ENCODE measurements at regions not wholly inside any gene's neighbourhood (a gene's known extent, or its start where the extent isn't known, plus 50 kb on each side); places are given as distances from the start of the nearest gene placed in this dataset.

DNA sequence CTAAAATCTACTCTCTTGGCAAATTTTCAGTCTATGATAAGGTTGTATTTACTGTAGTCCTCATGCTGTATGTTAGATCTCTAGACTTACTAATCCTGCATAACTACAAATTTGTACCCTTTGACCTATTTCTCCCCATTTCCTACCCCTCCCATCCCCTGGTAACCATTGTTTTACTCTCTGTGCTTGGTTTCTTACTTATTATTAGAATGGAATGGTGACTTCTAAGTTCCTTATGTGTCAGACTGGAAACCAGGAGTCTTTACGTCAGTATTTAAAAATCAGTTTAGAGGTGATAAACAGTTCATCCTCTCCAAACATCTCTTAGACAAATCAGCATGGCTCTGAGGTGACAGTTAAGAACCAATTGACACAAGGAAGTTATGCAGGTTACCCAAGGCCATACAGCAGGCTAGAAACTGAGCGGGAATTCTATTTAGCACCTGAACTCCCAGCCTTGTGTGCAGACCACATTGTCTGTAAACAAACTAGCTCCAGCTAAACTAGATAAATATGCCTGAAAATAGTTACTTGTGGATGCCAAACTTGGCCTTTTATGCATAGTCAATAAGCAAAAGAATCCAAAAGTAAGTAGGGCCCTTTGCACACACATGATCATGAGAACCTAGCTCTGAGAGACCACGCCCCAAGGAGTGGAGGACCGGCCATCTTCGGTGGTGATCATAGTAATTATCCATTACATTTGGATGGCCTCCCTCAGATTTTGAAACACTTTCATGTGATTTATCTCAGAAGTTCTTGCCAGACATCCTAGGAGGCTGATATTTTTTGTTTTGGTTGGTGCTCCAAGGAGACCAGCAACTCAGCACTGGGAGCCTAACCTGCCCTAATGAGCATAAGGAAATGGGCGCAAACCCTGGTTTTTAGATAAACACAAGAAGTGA lies 72.3 kb upstream of the BOC start:
- FAIRE-seq: no peak

DNA sequence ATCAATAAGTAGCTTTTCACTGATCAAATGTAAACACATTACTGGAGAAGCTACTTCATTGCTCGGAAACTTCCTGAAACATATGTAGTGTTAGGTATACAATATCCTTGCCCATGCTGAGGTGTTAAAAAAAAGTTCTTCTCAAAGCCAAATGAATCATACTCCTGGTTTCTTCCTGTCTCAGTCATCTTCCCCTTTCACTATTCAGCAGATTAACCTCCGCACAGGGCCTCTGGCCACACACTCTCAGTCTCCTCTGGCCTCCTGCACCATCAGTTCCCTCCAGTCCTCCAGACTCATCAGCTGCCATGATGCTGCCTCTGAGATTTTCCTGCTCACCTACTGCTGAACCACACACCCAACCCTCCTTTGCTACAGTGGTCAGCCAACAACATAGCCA lies 70.5 kb upstream of the BOC start:
- FAIRE-seq: no peak

DNA sequence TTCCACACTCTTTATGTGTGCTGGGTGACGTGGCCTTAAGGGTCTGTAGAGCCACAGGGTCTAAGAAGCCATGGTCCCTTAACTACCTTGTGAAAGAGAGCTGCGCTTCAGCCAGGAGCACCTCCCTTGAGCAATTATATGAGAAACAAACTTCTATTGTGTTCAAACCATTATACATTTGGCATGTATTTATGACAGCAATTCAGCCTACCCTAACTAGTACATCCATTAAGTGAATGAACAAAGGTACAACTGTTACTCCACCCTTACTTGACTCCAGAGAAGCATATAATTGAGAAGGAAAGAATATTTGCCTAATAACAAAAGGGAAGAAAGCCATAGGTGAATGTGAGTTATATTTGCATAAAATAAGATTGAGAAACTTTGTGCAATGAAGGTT lies 69.8 kb upstream of the BOC start:
- no peak for FAIRE-seq

DNA sequence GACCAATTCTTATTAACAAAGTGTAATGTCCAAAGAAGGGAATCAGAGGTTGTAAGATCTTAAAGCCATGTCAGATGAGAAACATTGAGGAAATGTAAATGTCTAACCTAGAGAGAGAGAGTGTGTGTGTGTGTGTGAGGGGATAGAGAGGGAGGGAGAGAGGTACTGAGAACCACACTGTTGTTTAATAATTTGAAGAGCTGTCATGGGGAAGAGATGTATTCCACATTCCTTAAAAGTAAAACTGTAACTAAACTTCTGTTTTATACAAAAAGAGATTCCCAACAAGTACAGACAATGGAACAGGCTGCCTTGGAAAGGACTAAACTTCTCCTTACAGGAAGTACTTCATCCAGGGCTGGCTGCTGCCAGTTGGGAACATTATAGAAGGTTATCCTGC lies 68.9 kb upstream of the BOC start:
- FAIRE-seq: no peak

DNA sequence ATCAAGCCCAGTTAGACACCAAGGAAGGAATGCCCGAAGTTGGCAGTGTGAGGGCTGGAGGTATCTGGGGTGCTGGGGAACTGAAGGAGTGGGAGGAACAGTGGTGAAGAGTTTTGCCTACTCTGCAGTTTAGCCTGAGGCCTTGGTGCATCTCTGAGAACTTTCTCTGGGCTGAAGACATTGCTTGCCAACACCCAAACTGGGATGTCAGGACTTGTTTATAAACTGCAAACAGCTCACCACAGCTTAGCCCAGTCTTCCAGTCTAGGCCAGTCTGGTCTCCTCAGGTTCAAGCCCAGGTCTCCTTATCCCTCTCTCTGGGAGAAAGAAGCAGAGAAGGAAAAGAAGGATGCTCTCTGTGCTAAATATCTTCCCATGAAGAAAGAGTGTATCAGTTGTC lies 68.0 kb upstream of the BOC start:
- FAIRE-seq: no peak

DNA sequence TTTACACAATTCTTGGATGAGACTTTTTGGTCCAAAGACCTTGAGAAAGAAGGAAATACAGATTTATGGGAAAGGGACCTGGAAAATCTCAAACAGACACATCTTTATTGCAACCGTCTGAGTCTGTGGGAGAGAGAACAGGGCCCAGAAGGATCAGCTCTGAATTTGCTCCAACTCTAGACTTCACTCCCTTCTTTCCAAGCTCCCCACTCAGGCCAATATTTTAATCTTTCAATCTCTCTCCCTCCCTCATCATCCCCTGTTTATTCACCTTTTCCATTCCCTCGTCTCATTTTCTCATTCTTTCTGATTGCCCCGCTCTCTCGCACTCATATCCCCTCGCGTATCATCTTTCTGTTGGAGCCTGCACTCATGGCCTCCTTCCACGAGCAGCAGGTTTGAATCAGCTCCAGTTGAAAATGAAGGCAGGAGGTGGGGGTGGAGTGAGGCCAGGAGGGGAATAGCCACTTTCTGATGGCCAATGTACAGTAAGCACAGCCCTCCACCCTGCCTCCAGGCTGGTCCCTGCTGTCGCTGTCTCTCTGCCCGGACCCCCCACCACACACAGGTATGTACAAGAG lies 63.6 kb upstream of the BOC start:
- FAIRE-seq: no peak

DNA sequence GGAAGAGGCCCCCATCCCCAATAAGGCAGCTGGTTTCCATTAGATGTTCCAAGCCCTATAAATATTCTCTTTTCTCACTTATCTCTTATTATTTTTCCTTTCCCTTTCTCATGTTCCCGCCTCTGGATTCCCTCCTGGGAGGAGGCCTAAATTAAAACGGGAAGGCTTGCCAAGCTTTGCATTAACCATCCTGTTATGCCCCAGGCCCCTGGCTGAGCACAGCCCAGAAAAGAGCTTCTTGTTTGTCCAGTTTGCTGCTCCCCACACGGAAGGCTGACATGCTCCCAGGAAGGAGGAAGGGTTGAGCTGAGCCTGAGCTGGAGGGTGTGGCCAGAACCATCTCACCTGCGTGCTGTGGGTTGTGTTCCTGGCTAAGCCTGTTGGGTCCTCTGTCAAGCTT lies 63.1 kb upstream of the BOC start:
- no peak for FAIRE-seq

DNA sequence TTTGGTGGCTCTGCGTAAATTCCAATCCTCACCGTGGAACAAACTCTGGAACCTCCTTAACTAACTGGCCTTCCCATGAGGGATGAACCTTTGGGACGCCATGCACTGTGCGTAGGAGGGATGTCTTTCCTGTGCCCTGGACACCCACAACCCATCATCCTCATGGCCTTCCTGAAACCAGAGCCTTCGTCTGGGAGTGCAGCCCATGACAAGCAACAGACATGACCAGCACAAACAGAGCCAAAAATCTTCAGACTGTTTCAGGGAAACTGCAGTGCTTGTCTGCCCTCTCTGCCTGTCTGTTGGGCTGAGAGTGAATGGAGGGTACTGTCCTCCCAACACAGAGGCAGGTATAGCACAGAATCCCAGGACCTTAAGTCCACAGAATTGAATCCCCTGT lies 61.1 kb upstream of the BOC start:
- no peak for FAIRE-seq

DNA sequence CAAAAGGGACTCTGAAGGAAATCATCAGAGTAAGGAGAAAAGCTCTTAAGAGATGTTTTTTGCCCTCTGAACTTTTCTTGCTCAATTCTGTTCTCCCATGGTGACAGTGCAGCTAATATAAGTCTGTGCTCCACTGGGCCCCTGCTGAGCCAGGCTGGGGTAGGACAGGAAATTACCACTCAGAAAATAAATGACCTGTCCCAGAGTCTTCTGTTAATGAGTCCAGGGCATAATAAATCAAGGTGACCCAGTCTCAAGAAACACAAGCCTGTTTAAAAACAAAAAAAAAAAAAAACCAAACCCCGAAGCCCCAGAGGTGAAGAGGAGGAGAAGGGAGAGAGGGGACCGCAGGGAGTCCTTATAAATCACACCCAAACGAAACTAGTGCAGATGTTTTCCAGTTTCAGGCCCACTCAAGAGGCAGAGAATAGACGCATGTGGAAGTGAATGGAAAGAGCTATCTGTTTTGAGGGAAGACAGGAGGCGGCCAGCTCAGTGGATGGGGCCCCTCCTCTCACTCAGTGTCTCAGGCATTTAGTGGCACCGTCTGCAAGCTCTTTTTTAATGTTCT lies 59.8 kb upstream of the BOC start:
- no peak for FAIRE-seq

DNA sequence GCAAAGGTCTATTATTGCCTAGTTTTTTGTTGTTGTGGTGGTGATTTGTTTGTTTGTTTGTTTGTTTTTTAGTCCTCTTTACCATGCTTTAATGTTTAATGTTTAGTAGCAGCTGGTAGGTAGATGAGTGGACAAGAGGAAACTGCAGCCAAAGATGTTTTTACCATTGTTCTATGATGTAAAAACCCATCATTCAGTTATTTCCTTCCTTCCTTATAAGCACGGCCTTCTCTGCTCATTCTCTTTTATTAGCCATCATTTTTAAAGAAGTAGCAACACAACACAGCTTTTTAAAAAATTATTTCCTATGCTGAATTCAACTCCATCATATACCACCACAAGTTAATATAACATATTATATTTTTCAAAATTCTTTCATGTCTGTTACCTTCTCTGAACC lies 58.5 kb upstream of the BOC start:
- no peak for FAIRE-seq

DNA sequence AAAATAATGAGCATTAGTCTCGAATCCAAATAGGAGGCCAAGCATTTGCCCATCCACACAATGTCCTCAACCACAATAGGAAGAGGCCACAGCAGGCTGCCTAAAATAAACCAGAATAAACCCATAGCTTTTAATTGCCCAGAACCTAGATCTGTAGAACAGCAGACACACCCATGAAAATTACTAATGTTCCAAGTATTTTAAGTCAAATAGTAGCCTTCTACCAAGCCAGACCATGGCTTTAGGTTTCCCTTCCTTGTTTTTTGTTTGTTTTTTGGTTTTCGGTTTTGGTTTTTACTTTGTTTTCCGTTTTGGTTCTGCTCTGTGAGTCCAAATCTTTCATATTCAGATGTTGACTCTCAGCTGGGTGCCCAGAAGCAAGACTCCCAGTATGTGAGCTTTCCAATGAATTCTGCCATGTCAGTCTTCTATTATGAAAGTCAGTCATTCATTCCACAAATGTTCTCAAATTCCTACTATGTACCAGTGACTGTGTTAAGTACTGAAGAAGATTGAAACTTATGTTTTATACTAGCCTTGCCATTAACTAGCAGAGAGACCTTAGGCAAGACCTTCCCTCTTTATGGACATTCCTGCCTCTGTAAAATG lies 57.8 kb upstream of the BOC start:
- no peak for FAIRE-seq

DNA sequence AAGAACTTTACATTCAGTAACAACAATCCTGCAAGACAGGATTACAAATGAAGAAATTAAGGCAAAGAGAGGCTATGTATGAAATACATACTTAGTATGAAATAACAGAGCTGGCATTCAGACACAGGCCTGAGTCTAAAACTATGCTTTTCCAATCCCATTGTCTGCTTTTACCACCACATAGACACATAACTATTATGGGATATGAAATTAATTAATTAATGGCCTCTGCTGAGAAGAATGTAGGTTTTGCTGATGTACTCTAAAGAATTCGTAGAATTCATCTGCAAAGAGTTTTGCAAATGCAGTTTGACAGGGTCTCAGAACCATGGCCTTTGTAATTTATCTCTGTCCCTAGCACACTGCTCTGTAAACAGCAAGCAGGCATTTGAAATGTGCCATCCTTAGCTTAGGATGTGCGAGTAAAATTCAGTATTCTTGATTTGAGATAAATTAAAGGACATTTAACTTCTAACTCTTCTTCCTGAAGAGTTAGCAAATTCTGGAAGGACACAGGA lies 54.5 kb upstream of the BOC start:
- no peak for FAIRE-seq

DNA sequence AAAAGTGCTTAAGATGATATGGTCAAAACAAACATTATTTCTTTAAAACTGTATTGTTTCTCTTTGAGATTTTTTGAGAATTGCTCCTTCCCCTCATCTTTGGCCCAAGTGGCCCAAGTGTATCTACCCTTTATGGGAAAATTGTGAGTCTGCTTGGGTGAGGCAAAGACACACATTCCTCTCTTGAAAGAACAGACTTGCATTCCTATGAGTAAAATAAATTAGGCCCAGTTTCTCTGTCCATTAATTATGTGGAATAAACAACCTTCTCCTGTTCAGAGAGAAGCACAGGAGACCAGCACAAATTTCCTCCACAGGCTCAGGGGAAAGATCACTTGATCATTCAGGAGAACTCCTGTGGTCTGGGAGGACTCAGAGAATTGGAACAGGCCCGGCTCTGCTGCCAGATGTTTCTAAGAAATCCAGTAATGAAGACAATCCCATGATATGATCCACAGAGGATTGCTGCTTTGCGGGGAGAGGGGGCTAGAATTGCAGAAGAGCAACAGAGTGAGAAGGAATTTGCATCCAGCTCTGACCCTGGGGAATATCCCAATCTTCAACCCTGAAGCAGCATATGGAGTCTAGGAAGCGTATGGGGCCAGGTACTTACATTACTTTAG lies 53.8 kb upstream of the BOC start:
- FAIRE-seq: no peak

DNA sequence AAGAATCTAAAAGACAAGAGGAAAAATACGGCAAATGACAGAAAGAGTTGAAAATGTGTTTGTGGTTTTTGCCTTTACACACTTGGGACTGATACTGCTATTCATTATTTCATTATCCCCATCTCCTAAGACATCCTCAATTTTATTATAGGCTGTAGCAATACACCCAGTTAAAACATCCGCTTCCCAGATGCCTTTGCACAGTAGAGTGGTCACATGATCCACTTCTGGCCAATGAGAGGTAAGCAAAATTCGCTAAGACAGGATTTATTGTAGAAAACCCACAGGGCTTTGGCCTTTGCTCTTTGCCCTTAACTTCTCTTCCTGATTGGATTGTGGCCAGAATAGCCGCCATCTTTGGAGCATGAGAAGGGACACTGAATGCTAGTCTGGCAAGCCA lies 53.2 kb upstream of the BOC start:
- FAIRE-seq: no peak
